ENCODE measurements at regions not wholly inside any gene's neighbourhood (a gene's known extent, or its start where the extent isn't known, plus 50 kb on each side); places are given as distances from the start of the nearest gene placed in this dataset.
A peak's percentile ranks its signal among the peaks of the same experiment; 100 is the strongest.

- TF ChIP-seq EGR1 (IDR thresholded peaks at IDR 0.05; ENCODE audit: borderline replicate concordance in 1 of 2, low read depth in 2 of 2, low read length in 2 of 2) (no peak), E2F4 (IDR thresholded peaks at IDR 0.05; ENCODE audit: low read depth, low read length) (no peak; the same call in 1 of the 2 replicates), NBN (IDR thresholded peaks at IDR 0.05) (peak; percentile 66; the same call in 1 of the 2 replicates), SMAD5 (IDR thresholded peaks at IDR 0.05; ENCODE audit: low read depth) (no peak), CBX5 (IDR thresholded peaks at IDR 0.05; ENCODE audit: low read depth) (no peak), SMC3 (IDR thresholded peaks at IDR 0.05; ENCODE audit: borderline replicate concordance, low read length) (peak; percentile 94), MAX (IDR thresholded peaks at IDR 0.05; ENCODE audit: low read depth, low read length) (peak; percentile 87; the same call in 1 of the 2 replicates), PRDM15 (CRISPR knock-in tag; IDR thresholded peaks at IDR 0.05) (no peak)
Measured at GRCh38 chr6:53410508-53411258, 61.9 kb upstream of the ELOVL5 start (continued).

All from GM12878 (cell line).